ENCODE measurements at regions not wholly inside any gene's neighbourhood (a gene's known extent, or its start where the extent isn't known, plus 50 kb on each side); places are given as distances from the start of the nearest gene placed in this dataset.

DNA sequence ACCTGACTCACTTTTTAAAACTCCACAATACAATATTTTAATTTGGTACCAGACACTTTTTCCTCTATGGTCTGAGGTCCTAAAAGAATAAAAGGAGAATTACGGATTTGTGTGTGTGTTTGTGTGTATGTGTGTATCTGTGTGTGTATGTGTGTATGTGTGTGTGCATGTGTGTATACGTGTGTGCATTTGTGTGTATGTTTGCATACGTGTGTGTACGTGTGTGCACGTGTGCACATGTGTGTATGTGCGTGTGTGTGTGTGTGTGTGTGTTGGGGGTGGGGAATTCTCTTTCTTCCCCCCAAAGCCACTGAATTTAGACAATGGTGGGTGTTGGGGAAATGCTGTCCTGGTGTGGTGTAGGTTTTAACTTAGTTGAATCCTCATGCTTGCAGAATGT, 807.7 kb upstream of the SALL3 start:
- H3K4me3 ChIP-seq (ENCODE audit: low read depth, low read length): no peak overlapping the region
- DNase-seq (ENCODE audit: low read depth): no peak
- TF ChIP-seq, protein P1, sequence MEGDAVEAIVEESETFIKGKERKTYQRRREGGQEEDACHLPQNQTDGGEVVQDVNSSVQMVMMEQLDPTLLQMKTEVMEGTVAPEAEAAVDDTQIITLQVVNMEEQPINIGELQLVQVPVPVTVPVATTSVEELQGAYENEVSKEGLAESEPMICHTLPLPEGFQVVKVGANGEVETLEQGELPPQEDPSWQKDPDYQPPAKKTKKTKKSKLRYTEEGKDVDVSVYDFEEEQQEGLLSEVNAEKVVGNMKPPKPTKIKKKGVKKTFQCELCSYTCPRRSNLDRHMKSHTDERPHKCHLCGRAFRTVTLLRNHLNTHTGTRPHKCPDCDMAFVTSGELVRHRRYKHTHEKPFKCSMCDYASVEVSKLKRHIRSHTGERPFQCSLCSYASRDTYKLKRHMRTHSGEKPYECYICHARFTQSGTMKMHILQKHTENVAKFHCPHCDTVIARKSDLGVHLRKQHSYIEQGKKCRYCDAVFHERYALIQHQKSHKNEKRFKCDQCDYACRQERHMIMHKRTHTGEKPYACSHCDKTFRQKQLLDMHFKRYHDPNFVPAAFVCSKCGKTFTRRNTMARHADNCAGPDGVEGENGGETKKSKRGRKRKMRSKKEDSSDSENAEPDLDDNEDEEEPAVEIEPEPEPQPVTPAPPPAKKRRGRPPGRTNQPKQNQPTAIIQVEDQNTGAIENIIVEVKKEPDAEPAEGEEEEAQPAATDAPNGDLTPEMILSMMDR (IDR thresholded peaks at IDR 0.05; ENCODE audit: low read depth, low read length): no peak
- no peak for TF ChIP-seq POLR2A (IDR thresholded peaks at IDR 0.05; ENCODE audit: extremely low read depth, insufficient read length)
- no peak for TF ChIP-seq MYC (IDR thresholded peaks at IDR 0.05; ENCODE audit: low read depth, low read length)
- TF ChIP-seq, protein P2, sequence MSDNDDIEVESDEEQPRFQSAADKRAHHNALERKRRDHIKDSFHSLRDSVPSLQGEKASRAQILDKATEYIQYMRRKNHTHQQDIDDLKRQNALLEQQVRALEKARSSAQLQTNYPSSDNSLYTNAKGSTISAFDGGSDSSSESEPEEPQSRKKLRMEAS (IDR thresholded peaks at IDR 0.05; ENCODE audit: low read depth, low read length): no peak

DNA sequence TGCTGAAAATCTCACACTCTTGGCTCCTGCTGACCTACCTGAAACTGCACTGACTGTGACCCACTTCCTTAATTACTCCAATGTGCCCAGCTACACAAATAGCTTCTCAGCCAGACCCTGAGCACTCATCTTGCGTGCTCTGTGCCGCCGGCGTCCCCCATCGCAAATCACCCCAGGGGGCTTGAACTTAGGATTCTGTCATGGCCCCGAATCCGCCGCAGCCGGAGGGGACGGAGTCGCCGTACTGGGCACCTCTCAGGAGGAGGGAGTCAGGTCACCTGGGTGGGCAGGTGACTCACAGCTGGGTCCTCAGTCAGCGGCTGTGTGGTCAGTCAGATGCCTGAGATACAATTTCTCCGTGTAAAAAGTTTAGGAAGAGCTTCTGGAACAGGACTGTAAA, 804.9 kb upstream of the SALL3 start:
- TF ChIP-seq, protein P1 (IDR thresholded peaks at IDR 0.05; ENCODE audit: low read depth, low read length): no peak
- H3K4me3 ChIP-seq (ENCODE audit: low read depth, low read length): no peak overlapping the region
- DNase-seq (ENCODE audit: low read depth): no peak

DNA sequence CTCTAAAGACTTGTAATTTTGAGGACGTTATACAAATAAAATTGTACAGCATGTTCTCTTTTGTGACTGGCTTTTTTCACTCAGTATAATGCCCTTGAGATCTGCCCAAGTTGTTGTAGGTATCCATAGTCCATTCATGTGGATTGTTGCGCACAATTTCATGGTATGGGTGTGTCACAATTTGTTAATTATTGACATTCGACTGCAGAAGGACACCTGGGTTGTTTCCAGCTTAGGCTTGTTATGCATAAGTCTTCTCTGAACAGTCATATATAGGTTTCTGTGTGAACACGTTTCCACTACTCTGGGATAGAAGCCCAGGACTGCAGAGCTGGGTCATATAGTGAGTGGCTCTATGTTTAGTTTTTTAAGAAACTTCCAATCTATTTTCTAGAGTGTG, 800.8 kb upstream of the SALL3 start:
- TF ChIP-seq POLR2A (IDR thresholded peaks at IDR 0.05; ENCODE audit: extremely low read depth, insufficient read length): no peak
- TF ChIP-seq, protein P1 (IDR thresholded peaks at IDR 0.05; ENCODE audit: low read depth, low read length): no peak
- TF ChIP-seq, protein P2 (IDR thresholded peaks at IDR 0.05; ENCODE audit: low read depth, low read length): no peak
- no peak for TF ChIP-seq MYC (IDR thresholded peaks at IDR 0.05; ENCODE audit: low read depth, low read length)
- no peak for DNase-seq (ENCODE audit: low read depth)
- no peak overlapping the region for H3K4me3 ChIP-seq (ENCODE audit: low read depth, low read length)

DNA sequence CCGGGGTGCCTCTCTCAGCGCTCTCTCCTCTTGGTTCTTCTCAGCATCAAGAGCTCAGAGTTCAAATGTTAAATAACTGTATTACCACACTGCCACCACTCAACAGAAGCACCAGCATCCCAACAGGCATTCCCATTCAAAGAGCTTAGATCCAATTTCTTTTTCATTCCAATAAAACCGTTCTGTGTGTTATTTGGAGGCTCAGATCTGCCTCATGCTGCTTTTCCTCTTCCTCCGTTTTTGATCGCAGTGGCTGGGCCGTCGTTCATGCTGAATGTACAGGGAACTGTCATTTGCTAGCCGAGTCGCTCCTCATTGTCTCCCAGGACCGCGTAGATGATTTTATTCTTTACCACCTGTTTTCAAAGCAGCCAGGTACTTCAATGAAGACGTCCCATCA, 798.9 kb upstream of the SALL3 start:
- TF ChIP-seq POLR2A (IDR thresholded peaks at IDR 0.05; ENCODE audit: extremely low read depth, insufficient read length): no peak
- TF ChIP-seq MYC (IDR thresholded peaks at IDR 0.05; ENCODE audit: low read depth, low read length): no peak
- TF ChIP-seq, protein P2 (IDR thresholded peaks at IDR 0.05; ENCODE audit: low read depth, low read length): no peak
- TF ChIP-seq, protein P1 (IDR thresholded peaks at IDR 0.05; ENCODE audit: low read depth, low read length): no peak
- no peak overlapping the region for H3K4me3 ChIP-seq (ENCODE audit: low read depth, low read length)
- DNase-seq (ENCODE audit: low read depth): no peak

DNA sequence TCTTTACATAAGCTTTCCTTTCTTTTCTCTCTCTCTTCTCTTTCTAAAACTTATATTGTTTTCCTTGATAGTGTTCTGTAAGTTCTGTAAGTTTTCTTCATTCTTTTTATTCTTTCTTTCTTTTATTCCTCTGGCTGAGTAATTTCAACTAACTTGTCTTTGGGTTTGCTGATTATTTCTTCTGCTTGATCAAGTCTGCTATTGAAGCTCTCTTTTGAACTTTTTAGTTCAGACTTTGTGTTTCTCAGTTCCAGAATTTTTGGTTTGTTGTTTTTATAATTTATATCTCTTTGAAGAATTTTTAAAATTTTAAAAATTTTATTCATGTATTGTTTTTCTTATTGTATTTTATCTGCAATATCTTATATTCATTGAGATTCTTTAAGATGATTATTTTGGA, 795.8 kb upstream of the SALL3 start:
- no peak for DNase-seq (ENCODE audit: low read depth)

More for the DNA sequence above, 795.8 kb upstream of the SALL3 start:
- TF ChIP-seq MYC (IDR thresholded peaks at IDR 0.05; ENCODE audit: low read depth, low read length) (no peak), POLR2A (IDR thresholded peaks at IDR 0.05; ENCODE audit: extremely low read depth, insufficient read length) (no peak)
- TF ChIP-seq, protein P1 (IDR thresholded peaks at IDR 0.05; ENCODE audit: low read depth, low read length): no peak
- TF ChIP-seq, protein P2 (IDR thresholded peaks at IDR 0.05; ENCODE audit: low read depth, low read length): no peak
- no peak overlapping the region for H3K4me3 ChIP-seq (ENCODE audit: low read depth, low read length)
